IMR-90 (cell line): ENCODE measurements at regions not wholly inside any gene's neighbourhood (a gene's known extent, or its start where the extent isn't known, plus 50 kb on each side); places are given as distances from the start of the nearest gene placed in this dataset.

Experiments
- ATAC-seq: fragments of 200-7000 bp; cut with Tn5 transposase; 2 replicates; pipeline ENCODE4 v1.9.1; 2020; ENCODE audit warnings: low read depth, mild to moderate bottlenecking, moderate library complexity
- BruUV-seq: library from RNA; stranded (reverse); fragments of 400-500 nt; replicated peaks from 2 replicates; lab custom pipeline; 2021; lab: Mats Ljungman, UMichigan
- CTCF ChIA-PET: fragments of 300-600 bp; formaldehyde crosslinking; extraction: SDS; loops from one replicate; lab custom pipeline; 2021; ENCODE audit warnings: antibody characterized with exemption; lab: Yijun Ruan, JAX
- POLR2A ChIA-PET: fragments of 300-600 bp; sonication (Branson Sonifier 250); formaldehyde crosslinking; loops from one replicate; lab custom pipeline; 2022; ENCODE audit warnings: antibody characterized with exemption; ENCODE audit not compliant: unreplicated experiment; lab: Charles Lee
- DNase-seq: peaks from one replicate; pipeline ENCODE4 v3.0.0; 2013
- H2AFZ ChIP-seq: replicated peaks from 2 replicates; pipeline ENCODE3; 2013; ENCODE audit warnings: low read length, mild to moderate bottlenecking; ENCODE audit not compliant: poor library complexity
- H2AK5ac ChIP-seq: 2 replicates; pipeline ENCODE4 v1.6.1; 2013; ENCODE audit warnings: low read depth, low read length, inconsistent platforms
- H2AK9ac ChIP-seq: replicated peaks from 2 replicates; pipeline ENCODE3; 2013; ENCODE audit warnings: mild to moderate bottlenecking, low read depth, low read length, moderate library complexity; ENCODE audit not compliant: poor library complexity
- H2BK120ac ChIP-seq: 2 replicates; pipeline ENCODE4 v1.6.1; 2013; ENCODE audit warnings: low read depth, low read length, inconsistent platforms
- H2BK15ac ChIP-seq: 3 replicates; pipeline ENCODE4 v1.6.1; 2013; ENCODE audit warnings: low read depth, low read length, inconsistent platforms
- H2BK20ac ChIP-seq: 2 replicates; pipeline ENCODE4 v1.6.1; 2013; ENCODE audit warnings: low read depth, mild to moderate bottlenecking, inconsistent platforms, low read length, moderate library complexity
- H2BK5ac ChIP-seq: 2 replicates; pipeline ENCODE4 v1.6.1; 2013; ENCODE audit warnings: mild to moderate bottlenecking, low read depth, low read length, inconsistent platforms; ENCODE audit not compliant: poor library complexity, severe bottlenecking
- H3K14ac ChIP-seq: replicated peaks from 2 replicates; pipeline ENCODE4 v1.6.1; 2013; ENCODE audit warnings: low read depth, low read length, inconsistent platforms
- H3K18ac ChIP-seq: 2 replicates; pipeline ENCODE4 v1.6.1; 2013; ENCODE audit warnings: low read depth, low read length, control low read depth
- H3K23ac ChIP-seq: 2 replicates; pipeline ENCODE4 v1.6.1; 2013; ENCODE audit warnings: low read depth, low read length, inconsistent platforms
- H3K27ac ChIP-seq: 2 replicates; pipeline ENCODE4 v1.5.1; 2013; ENCODE audit warnings: mild to moderate bottlenecking, control low read depth, low read length; ENCODE audit not compliant: insufficient read depth
- H3K27me3 ChIP-seq: 2 replicates; pipeline ENCODE4 v1.6.1; 2013; ENCODE audit warnings: low read length; ENCODE audit not compliant: control insufficient read depth, insufficient read depth
- H3K36me3 ChIP-seq: 2 replicates; pipeline ENCODE4 v1.6.1; 2013; ENCODE audit warnings: low read length, mixed read lengths; ENCODE audit not compliant: control insufficient read depth, insufficient read depth
- H3K4ac ChIP-seq: 2 replicates; pipeline ENCODE4 v1.6.1; 2013; ENCODE audit warnings: low read depth, low read length, inconsistent platforms
- H3K4me1 ChIP-seq: 2 replicates; pipeline ENCODE4 v1.6.1; 2013; ENCODE audit warnings: low read length, mixed read lengths; ENCODE audit not compliant: control insufficient read depth, insufficient read depth
- H3K4me2 ChIP-seq: 2 replicates; pipeline ENCODE4 v1.6.1; 2013; ENCODE audit warnings: low read depth, mild to moderate bottlenecking, control low read depth, low read length, moderate library complexity
- H3K4me3 ChIP-seq: 2 replicates; pipeline ENCODE4 v1.5.1; 2013; ENCODE audit warnings: low read depth, mild to moderate bottlenecking, control low read depth, low read length, moderate library complexity; ENCODE audit not compliant: insufficient read depth
- H3K56ac ChIP-seq: 2 replicates; pipeline ENCODE4 v1.6.1; 2013; ENCODE audit warnings: low read length, inconsistent platforms; ENCODE audit not compliant: insufficient read depth; ENCODE audit errors: extremely low read depth
- H3K79me1 ChIP-seq, 2 experiments: 2 replicates each; pipeline ENCODE4 v1.6.1; 2013; ENCODE audit warnings: low read length in 2 of 2, inconsistent platforms in 1 of 2, low read depth in 1 of 2
- H3K9ac ChIP-seq: 2 replicates; pipeline ENCODE4 v1.6.1; 2013; ENCODE audit warnings: low read depth, low read length, control low read depth
- H3K9me1 ChIP-seq: 2 replicates; pipeline ENCODE4 v1.6.1; 2013; ENCODE audit warnings: low read length, inconsistent platforms; ENCODE audit not compliant: insufficient read depth
- H3K9me3 ChIP-seq: 2 replicates; pipeline ENCODE4 v1.6.1; 2013; ENCODE audit warnings: low read length; ENCODE audit not compliant: control insufficient read depth, insufficient read depth
- H4K20me1 ChIP-seq: 2 replicates; pipeline ENCODE4 v1.6.1; 2013; ENCODE audit warnings: low read length, inconsistent platforms; ENCODE audit not compliant: insufficient read depth
- H4K5ac ChIP-seq: 2 replicates; pipeline ENCODE4 v1.6.1; 2013; ENCODE audit warnings: mild to moderate bottlenecking, low read depth, low read length, control low read depth
- H4K8ac ChIP-seq, 2 experiments: 2 replicates each; pipeline ENCODE4 v1.6.1; 2013; ENCODE audit warnings: low read depth in 2 of 2, low read length in 2 of 2, control low read depth in 1 of 2, inconsistent platforms in 1 of 2
- H4K91ac ChIP-seq: 2 replicates; pipeline ENCODE4 v1.6.1; 2013; ENCODE audit warnings: low read depth, low read length, inconsistent platforms; ENCODE audit not compliant: insufficient read depth
- BHLHE40 ChIP-seq: fragments of 150-350 bp; IDR thresholded peaks from 2 replicates; pipeline ENCODE4 v1.6.1; 2016; ENCODE audit warnings: mild to moderate bottlenecking, low read depth, low read length
- CEBPB ChIP-seq: IDR thresholded peaks from 2 replicates; pipeline ENCODE4 v1.6.1; 2012; ENCODE audit warnings: low read depth, low read length, improper control_type of control experiment
- CHD1 ChIP-seq: IDR thresholded peaks from 2 replicates; pipeline ENCODE4 v1.6.1; 2012; ENCODE audit warnings: low read depth, low read length, improper control_type of control experiment
- FOS ChIP-seq: fragments of 150-350 bp; IDR thresholded peaks from 2 replicates; pipeline ENCODE4 v1.6.1; 2016; ENCODE audit warnings: low read depth, low read length
- MAFK ChIP-seq: IDR thresholded peaks from 2 replicates; pipeline ENCODE4 v1.6.1; 2012; ENCODE audit warnings: low read depth, low read length, improper control_type of control experiment
- MAZ ChIP-seq: IDR thresholded peaks from 2 replicates; pipeline ENCODE4 v1.6.1; 2012; ENCODE audit warnings: low read depth, mild to moderate bottlenecking, low read length, improper control_type of control experiment, moderate library complexity, borderline replicate concordance
- MXI1 ChIP-seq: IDR thresholded peaks from 2 replicates; pipeline ENCODE4 v1.6.1; 2012; ENCODE audit warnings: low read depth, mild to moderate bottlenecking, low read length, moderate library complexity, borderline replicate concordance
- NFE2L2 ChIP-seq: fragments of 150-350 bp; IDR thresholded peaks from 2 replicates; pipeline ENCODE4 v1.6.1; 2016; ENCODE audit warnings: low read depth, mild to moderate bottlenecking, low read length
- POLR2A ChIP-seq: IDR thresholded peaks from 2 replicates; pipeline ENCODE4 v1.6.1; 2012; ENCODE audit warnings: mild to moderate bottlenecking, low read depth, low read length
- RAD21 ChIP-seq: IDR thresholded peaks from 2 replicates; pipeline ENCODE4 v1.6.1; 2012; ENCODE audit warnings: low read length, improper control_type of control experiment
- RCOR1 ChIP-seq: IDR thresholded peaks from 2 replicates; pipeline ENCODE4 v1.6.1; 2012; ENCODE audit warnings: mild to moderate bottlenecking, low read length, improper control_type of control experiment; ENCODE audit not compliant: insufficient replicate concordance
- RFX5 ChIP-seq: IDR thresholded peaks from 2 replicates; pipeline ENCODE4 v1.8.0; 2012; ENCODE audit warnings: low read depth, mild to moderate bottlenecking, low read length, moderate library complexity
- SMC3 ChIP-seq: fragments of 150-350 bp; IDR thresholded peaks from 2 replicates; pipeline ENCODE4 v1.6.1; 2016; ENCODE audit warnings: low read depth, mild to moderate bottlenecking, antibody characterized with exemption, low read length, moderate library complexity
- WGBS, 2 experiments: methylation state at CpG; one replicate each; pipeline versions ENCODE4 v1.1.5 to v1.1.7; 2013; ENCODE audit warnings: missing lambda C conversion rate in 2 of 2; ENCODE audit not compliant: insufficient read length in 1 of 2; ENCODE audit errors: extremely low coverage in 2 of 2; 5-methylcytosine and 5-hydroxymethylcytosine counted together
- dilution Hi-C: fragments of 300-500 bp; cut with HindIII; formaldehyde crosslinking; loops from one replicate; pipeline ENCODE4 v1.14.3; 2018; ENCODE audit warnings: low sequenced_read_pairs; ENCODE audit not compliant: unreplicated experiment
- in situ Hi-C: fragments of 300-500 bp; cut with MboI; formaldehyde crosslinking; loops from 3 replicates; pipeline ENCODE4 v1.14.3; 2019; ENCODE audit warnings: low sequenced_read_pairs, inconsistent platforms, mixed read lengths
- intact Hi-C: fragments of 100-400 bp; cut with micrococcal nuclease; formaldehyde crosslinking; loops from 2 replicates; pipeline ENCODE4 v1.10.0; 2022
- TF ChIP-seq, protein P1 (sequence below): fragments of 150-350 bp; IDR thresholded peaks from 2 replicates; pipeline ENCODE4 v1.6.1; 2016; ENCODE audit warnings: low read depth, mild to moderate bottlenecking, low read length, moderate library complexity, borderline replicate concordance
- TF ChIP-seq, protein P2 (sequence below): fragments of 150-350 bp; IDR thresholded peaks from 2 replicates; pipeline ENCODE4 v1.6.1; 2017; ENCODE audit warnings: mild to moderate bottlenecking, antibody characterized with exemption, low read length, low read depth
- TF ChIP-seq, protein P3 (sequence below): conservative IDR thresholded peaks from 2 replicates; pipeline ENCODE4 v1.5.1; 2012; ENCODE audit warnings: mild to moderate bottlenecking, low read depth, low read length, improper control_type of control experiment

DNA sequence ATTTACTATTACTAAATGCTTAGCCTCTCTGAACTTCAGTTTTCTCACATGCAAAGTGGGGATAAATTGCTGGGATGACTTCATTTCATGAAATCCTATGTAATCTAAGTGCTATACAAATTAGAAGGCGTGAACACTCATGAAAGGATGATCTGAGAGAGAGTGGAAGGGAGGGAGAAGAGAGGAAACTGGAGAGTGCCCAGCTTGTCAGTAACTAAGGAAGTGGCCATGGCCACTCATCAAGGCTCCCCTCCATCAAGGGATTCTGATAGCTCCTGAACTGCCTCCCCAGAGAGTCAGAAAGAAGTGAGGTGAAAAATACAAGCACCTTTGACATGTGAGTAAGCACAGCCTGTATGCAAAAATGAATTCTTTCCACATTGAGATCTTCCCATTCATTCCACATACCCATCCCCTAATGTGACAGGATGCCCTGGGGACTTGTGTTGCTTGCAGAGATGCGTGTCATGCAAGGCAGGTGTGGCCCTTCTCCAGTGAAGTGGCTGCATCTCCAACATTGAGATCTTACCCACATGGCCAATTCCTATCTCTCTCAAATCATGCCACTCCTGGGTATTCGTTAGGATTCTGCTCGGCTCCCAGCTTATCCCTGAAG is 76.5 kb upstream of the ITPRID1 start:
- Histone ChIP-seq H3K4me3 (no peak overlapping the region), H2AK5ac (no peak overlapping the region), H3K4ac (no peak overlapping the region), H3K18ac (no peak overlapping the region), H3K56ac (no peak overlapping the region), H3K14ac (no peak overlapping the region), H3K79me1 (no peaks in the 10 kb centered on the region), H4K8ac (no peak overlapping the region), H3K23ac (no peak overlapping the region), H2BK120ac (no peak overlapping the region), H4K20me1 (no peaks in the 10 kb centered on the region), H2AK9ac (no peak overlapping the region), H3K27ac (no peak overlapping the region), H3K9ac (no peak overlapping the region), H3K36me3 (no peaks in the 10 kb centered on the region), H4K91ac (no peak overlapping the region), H2BK5ac (no peak overlapping the region), H3K4me2 (no peak overlapping the region), H2BK20ac (no peak overlapping the region), H3K9me1 (no peaks in the 10 kb centered on the region), H3K9me3 (no peaks in the 10 kb centered on the region), H2BK15ac (no peak overlapping the region), H3K27me3 (no peaks in the 10 kb centered on the region), H4K5ac (no peak overlapping the region), H3K4me1 (no peaks in the 10 kb centered on the region), H2AFZ (no peak overlapping the region)
- in situ Hi-C loops (no loop called here), intact Hi-C loops (no loop called here), dilution Hi-C loops (no loop called here)
- ChIA-PET POLR2A (no interaction called here), CTCF (no interaction called here)
- no peak for DNase-seq
- no peak for ATAC-seq
- TF ChIP-seq MXI1 (no peak), SMC3 (no peak), RCOR1 (no peak), FOS (no peak), CHD1 (no peak), RAD21 (no peak), CEBPB (no peak), POLR2A (no peak), MAZ (no peak), BHLHE40 (no peak), MAFK (no peak), RFX5 (no peak), NFE2L2 (no peak)
- TF ChIP-seq, protein P1, sequence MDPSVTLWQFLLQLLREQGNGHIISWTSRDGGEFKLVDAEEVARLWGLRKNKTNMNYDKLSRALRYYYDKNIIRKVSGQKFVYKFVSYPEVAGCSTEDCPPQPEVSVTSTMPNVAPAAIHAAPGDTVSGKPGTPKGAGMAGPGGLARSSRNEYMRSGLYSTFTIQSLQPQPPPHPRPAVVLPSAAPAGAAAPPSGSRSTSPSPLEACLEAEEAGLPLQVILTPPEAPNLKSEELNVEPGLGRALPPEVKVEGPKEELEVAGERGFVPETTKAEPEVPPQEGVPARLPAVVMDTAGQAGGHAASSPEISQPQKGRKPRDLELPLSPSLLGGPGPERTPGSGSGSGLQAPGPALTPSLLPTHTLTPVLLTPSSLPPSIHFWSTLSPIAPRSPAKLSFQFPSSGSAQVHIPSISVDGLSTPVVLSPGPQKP, result no peak
- TF ChIP-seq, protein P2, sequence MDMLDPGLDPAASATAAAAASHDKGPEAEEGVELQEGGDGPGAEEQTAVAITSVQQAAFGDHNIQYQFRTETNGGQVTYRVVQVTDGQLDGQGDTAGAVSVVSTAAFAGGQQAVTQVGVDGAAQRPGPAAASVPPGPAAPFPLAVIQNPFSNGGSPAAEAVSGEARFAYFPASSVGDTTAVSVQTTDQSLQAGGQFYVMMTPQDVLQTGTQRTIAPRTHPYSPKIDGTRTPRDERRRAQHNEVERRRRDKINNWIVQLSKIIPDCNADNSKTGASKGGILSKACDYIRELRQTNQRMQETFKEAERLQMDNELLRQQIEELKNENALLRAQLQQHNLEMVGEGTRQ, result no peak
- TF ChIP-seq, protein P3, sequence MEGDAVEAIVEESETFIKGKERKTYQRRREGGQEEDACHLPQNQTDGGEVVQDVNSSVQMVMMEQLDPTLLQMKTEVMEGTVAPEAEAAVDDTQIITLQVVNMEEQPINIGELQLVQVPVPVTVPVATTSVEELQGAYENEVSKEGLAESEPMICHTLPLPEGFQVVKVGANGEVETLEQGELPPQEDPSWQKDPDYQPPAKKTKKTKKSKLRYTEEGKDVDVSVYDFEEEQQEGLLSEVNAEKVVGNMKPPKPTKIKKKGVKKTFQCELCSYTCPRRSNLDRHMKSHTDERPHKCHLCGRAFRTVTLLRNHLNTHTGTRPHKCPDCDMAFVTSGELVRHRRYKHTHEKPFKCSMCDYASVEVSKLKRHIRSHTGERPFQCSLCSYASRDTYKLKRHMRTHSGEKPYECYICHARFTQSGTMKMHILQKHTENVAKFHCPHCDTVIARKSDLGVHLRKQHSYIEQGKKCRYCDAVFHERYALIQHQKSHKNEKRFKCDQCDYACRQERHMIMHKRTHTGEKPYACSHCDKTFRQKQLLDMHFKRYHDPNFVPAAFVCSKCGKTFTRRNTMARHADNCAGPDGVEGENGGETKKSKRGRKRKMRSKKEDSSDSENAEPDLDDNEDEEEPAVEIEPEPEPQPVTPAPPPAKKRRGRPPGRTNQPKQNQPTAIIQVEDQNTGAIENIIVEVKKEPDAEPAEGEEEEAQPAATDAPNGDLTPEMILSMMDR, result no peak
- no TSS peak for BruUV-seq
- 57% methylated on average over 1 of the region's 4 CpGs; no CpG with 5 or more reads in 1 of the 2 experiments for whole genome bisulfite sequencing, 2 experiments
